ENCODE measurements at regions not wholly inside any gene's neighbourhood (a gene's known extent, or its start where the extent isn't known, plus 50 kb on each side); places are given as distances from the start of the nearest gene placed in this dataset.
"Not testable (repeated sequence)": the region's sequence is repeated elsewhere in the genome, so short reads cannot be mapped to it uniquely, and the experiment has no call there.

DNA sequence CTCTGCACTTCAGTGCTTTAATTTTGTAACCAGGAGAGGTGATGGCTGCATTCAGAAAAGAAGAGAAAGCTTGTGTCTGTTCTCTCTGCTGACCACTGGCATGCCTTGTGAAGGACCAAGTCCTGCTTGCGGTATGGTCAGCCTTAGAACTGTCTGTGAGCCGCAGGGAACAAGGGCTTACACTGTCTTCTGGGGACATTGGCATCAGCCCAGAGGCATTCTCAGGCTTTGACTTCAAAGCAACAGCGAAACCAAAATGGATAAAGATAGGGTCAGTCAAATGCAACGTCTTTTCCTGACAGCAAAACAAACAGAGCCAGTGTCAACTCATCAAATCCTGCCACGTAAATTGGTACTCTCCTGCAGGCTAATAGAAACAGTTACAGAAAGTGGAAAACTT, 179.6 kb downstream of the ATP6V0E2 start:
- H3K27me3 ChIP-seq (replicated peaks; ENCODE audit: control insufficient read depth, insufficient read depth, low read length); H3K4me1 ChIP-seq; H3K36me3 ChIP-seq (ENCODE audit: control insufficient read depth, insufficient read depth, low read length); POLR2A ChIA-PET; DNase-seq; CTCF ChIA-PET; H3K36me3 Mint-ChIP-seq (ENCODE audit: insufficient read depth, unreplicated experiment); H3K4me1 Mint-ChIP-seq (ENCODE audit: low read depth, unreplicated experiment); H3K9me3 ChIP-seq; H3K27ac Mint-ChIP-seq (ENCODE audit: unreplicated experiment); H3K9me3 Mint-ChIP-seq (ENCODE audit: unreplicated experiment); H3K4me3 ChIP-seq (ENCODE audit: low read depth, low read length); H3K4me3 Mint-ChIP-seq (ENCODE audit: unreplicated experiment); intact Hi-C loops (cut with micrococcal nuclease; ENCODE audit: unreplicated experiment); BruUV-seq (replicated peaks): not testable (repeated sequence)
- H3K27me3 Mint-ChIP-seq (ENCODE audit: insufficient read depth, unreplicated experiment): peaks cover 10% of the 10 kb centered on the region

DNA sequence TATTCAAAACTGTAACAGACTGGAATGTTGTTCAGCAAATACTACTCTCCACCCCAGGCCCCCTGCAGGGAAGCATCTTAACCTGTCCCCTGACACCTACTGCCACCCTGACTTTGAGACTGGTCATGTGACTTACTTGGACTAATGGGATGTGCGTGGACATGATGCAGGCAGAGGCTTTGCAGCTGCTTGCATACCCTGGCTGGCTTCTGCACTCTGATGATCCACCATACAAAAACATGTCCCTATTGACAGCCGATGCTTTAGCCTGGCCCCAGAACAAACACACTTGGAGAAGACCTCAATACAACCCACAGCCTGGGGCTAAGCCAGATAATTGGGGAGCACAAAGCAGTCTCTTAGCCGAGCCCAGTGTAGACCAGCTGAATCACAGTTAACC, 180.5 kb downstream of the ATP6V0E2 start:
- H3K27ac Mint-ChIP-seq (ENCODE audit: unreplicated experiment); H3K36me3 Mint-ChIP-seq (ENCODE audit: insufficient read depth, unreplicated experiment); H3K9me3 Mint-ChIP-seq (ENCODE audit: unreplicated experiment); H3K27me3 ChIP-seq (replicated peaks; ENCODE audit: control insufficient read depth, insufficient read depth, low read length); H3K4me3 Mint-ChIP-seq (ENCODE audit: unreplicated experiment); H3K27me3 Mint-ChIP-seq (ENCODE audit: insufficient read depth, unreplicated experiment); H3K36me3 ChIP-seq (ENCODE audit: control insufficient read depth, insufficient read depth, low read length); DNase-seq; H3K4me3 ChIP-seq (ENCODE audit: low read depth, low read length); H3K9me3 ChIP-seq; POLR2A ChIA-PET; intact Hi-C loops (cut with micrococcal nuclease; ENCODE audit: unreplicated experiment); H3K4me1 ChIP-seq; BruUV-seq (replicated peaks); H3K4me1 Mint-ChIP-seq (ENCODE audit: low read depth, unreplicated experiment); CTCF ChIA-PET: not testable (repeated sequence)

- H3K4me3 Mint-ChIP-seq (ENCODE audit: unreplicated experiment); CTCF ChIA-PET; H3K4me1 ChIP-seq; H3K9me3 ChIP-seq; H3K4me1 Mint-ChIP-seq (ENCODE audit: low read depth, unreplicated experiment); H3K4me3 ChIP-seq (ENCODE audit: low read depth, low read length); intact Hi-C loops (cut with micrococcal nuclease; ENCODE audit: unreplicated experiment); H3K27me3 ChIP-seq (replicated peaks; ENCODE audit: control insufficient read depth, insufficient read depth, low read length); H3K36me3 ChIP-seq (ENCODE audit: control insufficient read depth, insufficient read depth, low read length); H3K9me3 Mint-ChIP-seq (ENCODE audit: unreplicated experiment); H3K27me3 Mint-ChIP-seq (ENCODE audit: insufficient read depth, unreplicated experiment); BruUV-seq (replicated peaks); H3K27ac Mint-ChIP-seq (ENCODE audit: unreplicated experiment); H3K36me3 Mint-ChIP-seq (ENCODE audit: insufficient read depth, unreplicated experiment); POLR2A ChIA-PET: not testable (repeated sequence)
- peak; percentile 11 to 15 for TF ChIP-seq CTCF (IDR thresholded peaks at IDR 0.05; ENCODE audit: insufficient read depth in 1 of 2, low read depth in 1 of 2, low read length in 1 of 2, severe bottlenecking in 1 of 2, unreplicated experiment in 1 of 2)
- peak; percentile 65 to 76 for DNase-seq
Measured at GRCh38 chr7:150060259-150061221, 186.8 kb downstream of the ATP6V0E2 start.

- H3K9me3 Mint-ChIP-seq (ENCODE audit: unreplicated experiment); BruUV-seq (replicated peaks); H3K36me3 Mint-ChIP-seq (ENCODE audit: insufficient read depth, unreplicated experiment); intact Hi-C loops (cut with micrococcal nuclease; ENCODE audit: unreplicated experiment); H3K4me1 ChIP-seq; H3K4me3 Mint-ChIP-seq (ENCODE audit: unreplicated experiment); H3K36me3 ChIP-seq (ENCODE audit: control insufficient read depth, insufficient read depth, low read length); H3K27me3 Mint-ChIP-seq (ENCODE audit: insufficient read depth, unreplicated experiment); CTCF ChIA-PET; H3K27me3 ChIP-seq (replicated peaks; ENCODE audit: control insufficient read depth, insufficient read depth, low read length); H3K4me3 ChIP-seq (ENCODE audit: low read depth, low read length); H3K9me3 ChIP-seq; POLR2A ChIA-PET; DNase-seq; H3K27ac Mint-ChIP-seq (ENCODE audit: unreplicated experiment); H3K4me1 Mint-ChIP-seq (ENCODE audit: low read depth, unreplicated experiment): not testable (repeated sequence)
Measured at GRCh38 chr7:150063195-150063594, 189.4 kb downstream of the ATP6V0E2 start.

DNA sequence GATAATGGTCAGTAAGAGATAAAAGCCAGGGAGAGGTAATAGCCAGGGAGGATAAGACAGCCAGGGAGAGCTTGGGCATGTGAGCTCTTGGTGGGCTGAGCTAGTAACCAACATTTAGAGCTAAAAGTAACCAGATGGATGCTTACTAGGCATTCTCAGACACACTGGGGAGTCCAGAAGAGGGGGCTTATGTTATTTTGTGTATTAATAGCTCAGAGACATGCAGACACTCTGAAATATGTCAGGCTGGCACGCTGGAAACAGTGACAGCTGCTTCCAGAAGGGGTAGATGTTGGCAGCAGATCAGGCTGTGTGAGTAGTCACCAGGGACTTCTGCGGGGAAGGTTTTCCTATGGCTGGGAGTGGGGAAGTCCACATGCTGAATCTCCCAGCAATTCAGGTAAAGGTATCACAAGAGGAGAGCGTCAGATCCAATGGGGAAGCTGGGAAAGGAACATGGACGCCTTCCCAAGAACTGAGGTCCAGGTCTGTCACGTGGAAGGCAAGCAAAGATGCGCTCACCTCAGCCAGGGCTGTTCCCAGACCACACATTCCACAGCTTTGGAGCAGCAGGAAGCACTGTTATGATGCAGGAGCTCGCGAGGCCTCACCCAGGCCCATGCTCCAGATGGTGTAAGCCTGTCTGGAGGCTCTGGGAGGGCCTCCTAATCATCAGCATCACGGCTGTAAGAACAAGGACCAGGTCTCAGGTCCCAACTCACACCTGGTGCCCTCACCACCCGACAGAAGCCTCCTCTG, 196.0 kb downstream of the ATP6V0E2 start:
- intact Hi-C loops (cut with micrococcal nuclease; ENCODE audit: unreplicated experiment); H3K4me3 ChIP-seq (ENCODE audit: low read depth, low read length); H3K9me3 ChIP-seq; H3K4me1 ChIP-seq; H3K27ac Mint-ChIP-seq (ENCODE audit: unreplicated experiment); BruUV-seq (replicated peaks); POLR2A ChIA-PET; H3K4me3 Mint-ChIP-seq (ENCODE audit: unreplicated experiment); H3K9me3 Mint-ChIP-seq (ENCODE audit: unreplicated experiment); H3K36me3 ChIP-seq (ENCODE audit: control insufficient read depth, insufficient read depth, low read length); DNase-seq; H3K27me3 ChIP-seq (replicated peaks; ENCODE audit: control insufficient read depth, insufficient read depth, low read length); H3K36me3 Mint-ChIP-seq (ENCODE audit: insufficient read depth, unreplicated experiment); H3K4me1 Mint-ChIP-seq (ENCODE audit: low read depth, unreplicated experiment); CTCF ChIA-PET: not testable (repeated sequence)
- H3K27me3 Mint-ChIP-seq (ENCODE audit: insufficient read depth, unreplicated experiment): peaks cover 15% of the 10 kb centered on the region

GRCh38 chr7:150077543-150077942, 203.8 kb downstream of the ATP6V0E2 start:
- intact Hi-C loops (cut with micrococcal nuclease; ENCODE audit: unreplicated experiment); H3K4me1 ChIP-seq; CTCF ChIA-PET; H3K27me3 ChIP-seq (replicated peaks; ENCODE audit: control insufficient read depth, insufficient read depth, low read length); DNase-seq; H3K9me3 Mint-ChIP-seq (ENCODE audit: unreplicated experiment); BruUV-seq (replicated peaks); H3K4me1 Mint-ChIP-seq (ENCODE audit: low read depth, unreplicated experiment); H3K36me3 ChIP-seq (ENCODE audit: control insufficient read depth, insufficient read depth, low read length); H3K36me3 Mint-ChIP-seq (ENCODE audit: insufficient read depth, unreplicated experiment); H3K4me3 ChIP-seq (ENCODE audit: low read depth, low read length); H3K9me3 ChIP-seq; H3K4me3 Mint-ChIP-seq (ENCODE audit: unreplicated experiment); H3K27ac Mint-ChIP-seq (ENCODE audit: unreplicated experiment); POLR2A ChIA-PET: not testable (repeated sequence)
- H3K27me3 Mint-ChIP-seq (ENCODE audit: insufficient read depth, unreplicated experiment): peaks cover 11% of the 10 kb centered on the region

All from Caco-2 (cell line).